NCI-H2171 (cell line): ENCODE measurements at regions not wholly inside any gene's neighbourhood (a gene's known extent, or its start where the extent isn't known, plus 50 kb on each side); places are given as distances from the start of the nearest gene placed in this dataset.

ENCODE experiments used
- DNase-seq: peaks from one replicate; lab custom pipeline; 2025; lab: John Stamatoyannopoulos, UW

- no peak for DNase-seq
Observed at GRCh38 chr2:66382091-66382490, 52.8 kb upstream of the MEIS1 start.

- DNase-seq: no peak
Observed at GRCh38 chr2:66379473-66379872, 55.5 kb upstream of the MEIS1 start.

DNA sequence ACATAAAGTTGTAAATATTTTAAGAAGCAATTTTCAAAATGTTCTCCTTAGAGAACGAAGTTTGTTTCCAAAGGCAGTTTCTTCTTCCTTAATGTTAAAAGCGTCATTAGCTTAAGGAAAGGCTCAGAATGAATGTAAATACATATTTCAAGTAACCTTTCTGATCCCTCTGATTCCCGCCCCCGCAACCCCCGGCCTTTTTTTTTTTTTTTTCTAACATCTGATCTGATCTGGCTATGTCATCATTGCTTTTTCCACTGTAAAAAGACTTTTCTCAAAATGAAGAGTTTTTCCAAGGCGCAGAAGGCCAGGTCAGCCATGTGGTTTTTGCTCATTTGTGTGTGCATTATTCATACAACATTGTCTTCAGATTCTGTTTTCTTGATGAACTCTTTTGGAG, 57.1 kb upstream of the MEIS1 start:
- DNase-seq: no peak

DNA sequence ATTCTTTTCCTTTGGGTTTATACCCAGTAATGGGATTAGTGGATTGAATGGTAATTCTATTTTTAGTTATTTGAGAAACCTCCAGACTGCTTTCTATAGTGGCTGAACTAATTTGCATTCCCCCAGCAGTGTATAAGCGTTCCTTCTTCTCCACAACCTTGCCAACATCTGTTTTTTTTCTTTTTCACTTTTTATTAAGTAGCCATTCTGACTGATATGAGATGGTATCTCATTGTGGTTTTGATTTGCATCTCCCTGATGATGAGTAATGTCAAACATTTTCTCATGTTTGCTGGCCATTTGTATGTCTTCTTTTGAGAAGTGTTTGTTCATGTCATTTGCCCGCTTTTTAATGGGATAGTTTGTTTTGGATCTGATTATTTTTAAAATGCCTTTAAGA, 64.1 kb upstream of the MEIS1 start:
- no peak for DNase-seq

DNA sequence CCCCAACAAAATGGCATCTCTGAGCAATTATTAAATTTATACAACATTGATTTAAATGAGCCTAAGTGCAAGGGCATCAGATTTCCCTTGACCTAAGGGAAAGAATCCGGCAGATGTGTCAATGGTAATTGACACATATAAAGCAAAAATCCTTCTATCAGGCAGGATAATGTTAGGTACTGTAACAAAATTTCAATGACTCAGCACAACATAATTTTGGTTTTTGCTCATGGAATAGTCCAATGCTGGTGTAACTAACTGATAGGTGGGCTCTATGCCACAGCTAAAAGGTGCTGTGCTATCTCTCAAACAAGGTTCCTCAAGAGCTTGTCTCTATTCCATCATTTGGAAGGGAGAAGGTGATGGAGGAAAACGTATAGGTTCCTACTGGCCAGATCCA, 68.3 kb upstream of the MEIS1 start:
- no peak for DNase-seq

- no peak for DNase-seq
Observed at GRCh38 chr2:66364495-66365333, 70.2 kb upstream of the MEIS1 start.

DNA sequence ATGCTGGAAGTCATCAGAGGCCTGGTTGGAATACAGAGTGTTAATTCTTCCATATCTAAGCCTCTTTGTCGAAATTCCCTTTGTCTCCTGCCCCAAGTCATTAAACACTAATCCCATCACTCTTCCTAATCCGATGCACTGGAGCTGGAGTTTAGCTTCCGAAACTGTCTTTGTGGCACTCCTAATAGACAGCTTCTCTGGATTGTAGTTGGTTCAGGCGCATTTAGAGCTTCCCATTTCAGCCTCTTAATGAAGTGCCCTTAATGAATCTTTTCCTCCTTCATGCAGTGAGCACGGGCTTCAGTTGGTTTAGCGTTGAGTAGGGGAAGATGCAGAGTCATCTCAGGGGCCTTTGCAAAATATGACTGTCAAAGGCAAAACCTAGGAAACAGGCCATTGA, 72.2 kb upstream of the MEIS1 start:
- no peak for DNase-seq

GRCh38 chr2:66346231-66346664, 88.7 kb upstream of the MEIS1 start:
- no peak for DNase-seq

GRCh38 chr2:66344087-66344663, 90.8 kb upstream of the MEIS1 start:
- no peak for DNase-seq

DNA sequence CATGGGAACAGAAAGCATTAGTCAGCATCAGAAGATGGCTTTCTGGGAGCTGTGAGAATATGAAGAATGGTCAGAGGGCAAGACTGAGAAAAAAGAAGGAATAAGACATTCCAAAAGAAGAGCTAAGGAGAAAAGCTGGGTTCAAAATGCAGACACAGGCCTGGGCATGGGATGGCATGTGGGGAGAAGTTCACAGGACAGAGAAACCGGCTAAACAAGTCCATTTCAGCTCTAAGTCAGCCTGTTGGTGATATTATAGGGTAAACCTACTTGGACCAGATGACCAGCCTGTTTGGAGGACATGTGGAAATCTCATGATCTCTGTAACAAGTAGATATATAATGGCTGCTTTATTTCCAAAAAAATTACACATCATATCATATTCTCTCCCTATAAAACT, 91.7 kb upstream of the MEIS1 start:
- no peak for DNase-seq

DNA sequence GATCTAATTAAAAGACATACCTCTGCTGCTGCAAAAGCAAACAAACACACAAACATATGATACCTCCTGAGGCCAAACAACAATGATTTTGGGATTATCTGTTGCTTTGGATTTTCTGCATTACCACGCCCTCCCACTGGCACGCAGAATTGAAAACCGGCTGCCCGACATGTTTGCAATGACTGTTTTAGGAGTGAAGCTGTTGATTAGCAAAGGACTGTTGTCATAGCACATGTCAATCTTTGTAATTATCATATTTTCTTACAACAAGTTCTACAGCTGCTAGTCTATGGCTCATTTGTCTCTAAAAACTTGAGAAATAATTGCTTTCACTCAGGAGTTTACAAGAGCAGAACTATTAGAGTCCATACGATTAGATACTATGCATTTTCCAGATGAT, 94.4 kb upstream of the MEIS1 start:
- no peak for DNase-seq

GRCh38 chr2:66334237-66335029, 100.5 kb upstream of the MEIS1 start:
- no peak for DNase-seq

GRCh38 chr2:66331176-66331575, 103.7 kb upstream of the MEIS1 start:
- no peak for DNase-seq

GRCh38 chr2:66329081-66329605, 105.8 kb upstream of the MEIS1 start:
- no peak for DNase-seq

- DNase-seq: no peak
Observed at GRCh38 chr2:66327066-66327740, 107.7 kb upstream of the MEIS1 start.

DNA sequence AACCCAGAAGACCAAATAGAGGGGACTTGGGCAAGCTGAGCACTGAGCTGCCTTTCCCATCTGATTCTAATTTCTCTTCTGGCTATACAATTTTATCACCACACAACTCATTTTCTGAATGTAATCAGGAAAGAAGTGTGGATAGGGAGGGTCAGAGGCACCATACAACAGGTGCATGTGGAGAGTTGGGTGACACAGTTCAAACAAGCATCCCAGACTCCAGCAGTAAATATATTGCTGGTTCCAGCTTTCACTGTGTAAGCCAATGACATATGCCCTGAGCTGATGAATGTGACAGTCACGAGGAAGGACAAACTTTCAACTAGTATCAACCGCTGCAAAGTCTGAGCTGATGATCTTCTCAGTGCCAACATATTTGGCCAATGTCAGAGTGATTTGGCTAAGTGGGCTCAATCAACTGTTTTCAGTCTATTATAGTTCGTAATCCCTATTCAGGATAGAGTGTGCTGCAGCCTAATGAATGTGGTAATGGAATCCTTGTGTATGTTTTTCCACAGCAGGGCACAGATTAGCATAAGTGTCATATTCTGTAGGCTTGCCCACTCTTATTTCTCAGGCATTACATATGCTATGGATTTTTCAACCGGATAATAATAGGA, 109.9 kb upstream of the MEIS1 start:
- DNase-seq: no peak

- DNase-seq: no peak
Observed at GRCh38 chr2:66324356-66324755, 110.6 kb upstream of the MEIS1 start.

DNA sequence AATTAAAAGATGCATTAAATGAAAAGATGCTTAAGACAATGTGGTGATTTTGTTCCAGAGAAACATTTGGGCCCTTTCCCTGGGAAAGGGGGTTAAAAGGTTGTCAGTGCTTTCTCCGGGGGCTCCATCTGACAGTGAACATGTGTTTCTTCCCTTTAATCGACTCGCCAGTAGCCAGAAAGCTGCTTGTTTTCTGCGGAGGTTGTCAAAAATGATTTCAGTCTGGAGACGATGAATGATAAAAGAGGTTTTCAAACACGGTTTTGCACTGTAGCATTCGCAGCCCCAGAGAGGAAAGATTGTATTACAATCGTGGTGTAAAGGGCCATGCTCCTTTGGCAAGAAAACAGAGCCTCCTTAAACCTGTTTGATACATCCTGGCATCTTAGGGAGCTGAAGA, 111.5 kb upstream of the MEIS1 start:
- no peak for DNase-seq

- no peak for DNase-seq
Observed at GRCh38 chr2:66322506-66323260, 112.2 kb upstream of the MEIS1 start.

- no peak for DNase-seq
Observed at GRCh38 chr2:66318009-66318561, 116.8 kb upstream of the MEIS1 start.
